ENCODE measurements at regions not wholly inside any gene's neighbourhood (a gene's known extent, or its start where the extent isn't known, plus 50 kb on each side); places are given as distances from the start of the nearest gene placed in this dataset.

GRCh38 chr10:53749439-53749838 is 976.9 kb upstream of the MBL2 start:
- no peak for ATAC-seq
- Mint-ChIP-seq H3K9me3 (peaks cover 0 to 10% of the 10 kb centered on the region in 2 donors), H3K4me3 (no peak overlapping the region), H3K4me1 (no peaks in the 10 kb centered on the region), H3K27ac (no peak overlapping the region), H3K27me3 (no peaks in the 10 kb centered on the region)
- no peak for DNase-seq

DNA sequence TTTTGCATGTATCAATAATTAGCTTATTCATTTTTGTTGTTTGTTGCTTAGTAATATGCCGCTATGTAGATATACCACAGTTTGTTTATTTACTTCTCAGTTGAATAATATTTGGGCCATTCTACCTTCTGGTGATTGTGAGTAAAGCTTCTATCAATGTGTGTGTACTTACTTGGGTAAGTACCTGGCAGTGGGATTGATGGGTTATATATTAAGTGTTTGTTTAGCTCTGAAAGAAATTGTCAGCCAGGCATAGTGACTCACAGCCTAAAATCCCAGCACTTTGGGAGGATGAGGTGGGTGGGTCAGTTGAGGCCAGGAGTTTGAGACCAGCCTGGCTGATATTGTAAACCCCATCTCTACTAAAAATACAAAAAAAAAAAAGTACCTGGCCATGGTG is 975.7 kb upstream of the MBL2 start:
- Mint-ChIP-seq H3K27ac (no peak overlapping the region), H3K4me3 (no peak overlapping the region), H3K4me1 (no peaks in the 10 kb centered on the region), H3K27me3 (no peaks in the 10 kb centered on the region), H3K9me3 (peaks cover 0 to 10% of the 10 kb centered on the region in 2 donors)
- DNase-seq: no peak
- no peak for ATAC-seq

DNA sequence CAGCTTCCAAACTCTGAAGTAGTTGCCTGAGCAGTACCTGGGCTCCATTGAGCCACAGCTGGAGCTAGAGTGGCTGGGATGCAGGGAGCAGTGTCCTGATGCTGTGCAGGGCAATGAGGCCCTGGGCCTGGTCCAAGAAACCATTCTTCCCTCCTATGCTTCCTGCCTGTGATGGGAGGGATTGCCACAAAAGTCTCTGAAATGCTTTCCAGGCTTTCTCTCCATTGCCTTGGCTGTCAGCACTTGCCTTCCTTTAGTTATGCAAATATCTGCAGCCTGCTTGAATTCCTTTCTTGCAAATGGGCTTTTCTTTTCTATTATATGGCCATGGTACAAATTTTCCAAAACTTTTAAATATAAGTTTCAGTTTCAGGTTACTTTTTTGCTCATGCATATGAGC is 972.2 kb upstream of the MBL2 start:
- ATAC-seq (no peak), DNase-seq (no peak)
- Mint-ChIP-seq H3K27me3 (no peaks in the 10 kb centered on the region), H3K27ac (no peak overlapping the region), H3K4me3 (no peak overlapping the region), H3K9me3 (peaks cover 0 to 10% of the 10 kb centered on the region in 2 donors), H3K4me1 (no peaks in the 10 kb centered on the region)

GRCh38 chr10:53744176-53744575 is 971.6 kb upstream of the MBL2 start:
- H3K27me3 Mint-ChIP-seq: no peaks in the 10 kb centered on the region

GRCh38 chr10:53737132-53737531 is 964.5 kb upstream of the MBL2 start:
- no peak for ATAC-seq
- H3K9me3 Mint-ChIP-seq: peaks cover 5 to 13% of the 10 kb centered on the region in 2 donors
- H3K27me3 Mint-ChIP-seq: no peaks in the 10 kb centered on the region
- DNase-seq: no peak
- H3K27ac Mint-ChIP-seq: no peak overlapping the region
- H3K4me3 Mint-ChIP-seq: no peak overlapping the region
- H3K4me1 Mint-ChIP-seq: no peaks in the 10 kb centered on the region

More at GRCh38 chr10:53744176-53744575, 971.6 kb upstream of the MBL2 start:
- ATAC-seq: no peak
- H3K9me3 Mint-ChIP-seq: peaks cover 0 to 10% of the 10 kb centered on the region in 2 donors
- no peak for DNase-seq
- no peak overlapping the region for H3K4me3 Mint-ChIP-seq
- no peaks in the 10 kb centered on the region for H3K4me1 Mint-ChIP-seq
- no peak overlapping the region for H3K27ac Mint-ChIP-seq

DNA sequence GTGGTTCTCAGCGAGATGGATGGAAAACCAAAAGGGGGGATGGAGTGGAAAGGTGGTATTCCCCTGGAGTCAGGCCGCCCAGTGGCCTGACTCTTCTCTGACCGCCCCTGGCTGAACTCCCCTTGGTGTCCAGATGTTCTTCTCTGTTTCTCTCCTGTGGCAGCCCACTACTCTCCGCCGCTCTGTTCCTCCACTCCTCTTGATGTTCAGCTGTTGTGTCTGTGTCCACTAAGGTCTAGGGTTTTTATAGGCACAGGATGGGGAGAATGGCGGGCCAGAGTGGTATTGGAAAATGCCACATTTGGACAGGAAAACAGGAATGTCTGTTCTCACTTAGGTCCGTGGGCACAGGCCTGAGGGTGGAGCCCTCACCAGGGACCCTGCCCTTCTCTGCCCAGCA is 954.3 kb upstream of the MBL2 start:
- H3K27ac Mint-ChIP-seq: no peak overlapping the region
- no peaks in the 10 kb centered on the region for H3K4me1 Mint-ChIP-seq

GRCh38 chr10:53724581-53724980 is 952.0 kb upstream of the MBL2 start:
- Mint-ChIP-seq H3K27ac (no peak overlapping the region), H3K9me3 (peaks cover 4 to 8% of the 10 kb centered on the region in 2 donors), H3K27me3 (no peaks in the 10 kb centered on the region), H3K4me1 (no peaks in the 10 kb centered on the region), H3K4me3 (no peak overlapping the region)
- ATAC-seq: no peak
- DNase-seq: no peak

More for the DNA sequence above, 954.3 kb upstream of the MBL2 start:
- Mint-ChIP-seq H3K4me3 (no peak overlapping the region), H3K27me3 (no peaks in the 10 kb centered on the region), H3K9me3 (peaks cover 8 to 10% of the 10 kb centered on the region in 2 donors)
- ATAC-seq (no peak), DNase-seq (no peak)

GRCh38 chr10:53719658-53720057 is 947.1 kb upstream of the MBL2 start:
- DNase-seq (no peak), ATAC-seq (no peak)
- no peak overlapping the region for H3K27ac Mint-ChIP-seq
- no peaks in the 10 kb centered on the region for H3K4me1 Mint-ChIP-seq
- no peak overlapping the region for H3K4me3 Mint-ChIP-seq
- peaks cover 0 to 4% of the 10 kb centered on the region in 2 donors for H3K9me3 Mint-ChIP-seq
- no peaks in the 10 kb centered on the region for H3K27me3 Mint-ChIP-seq

DNA sequence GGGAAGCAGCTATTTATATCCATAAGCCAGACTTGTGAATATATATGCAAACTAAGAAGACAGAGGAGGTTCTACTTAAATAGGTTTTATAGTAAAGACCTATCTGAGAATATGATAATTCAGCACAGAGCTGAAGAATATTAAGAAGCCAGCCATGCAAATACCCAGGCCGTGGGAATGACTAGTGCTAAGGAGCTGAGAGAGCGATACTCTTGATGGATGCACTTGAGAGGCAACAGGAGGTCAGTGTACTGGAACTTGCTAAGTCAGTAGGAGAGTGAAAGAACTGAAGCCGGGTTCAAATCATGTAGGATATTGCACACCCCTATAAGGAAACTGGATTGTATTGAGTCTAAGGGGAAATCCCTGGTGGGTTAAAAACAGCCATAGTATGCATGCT is 943.6 kb upstream of the MBL2 start:
- no peaks in the 10 kb centered on the region for H3K9me3 Mint-ChIP-seq
- H3K4me3 Mint-ChIP-seq: no peak overlapping the region
- DNase-seq (no peak), ATAC-seq (no peak)
- no peaks in the 10 kb centered on the region for H3K4me1 Mint-ChIP-seq
- H3K27ac Mint-ChIP-seq: no peak overlapping the region
- H3K27me3 Mint-ChIP-seq: no peaks in the 10 kb centered on the region

DNA sequence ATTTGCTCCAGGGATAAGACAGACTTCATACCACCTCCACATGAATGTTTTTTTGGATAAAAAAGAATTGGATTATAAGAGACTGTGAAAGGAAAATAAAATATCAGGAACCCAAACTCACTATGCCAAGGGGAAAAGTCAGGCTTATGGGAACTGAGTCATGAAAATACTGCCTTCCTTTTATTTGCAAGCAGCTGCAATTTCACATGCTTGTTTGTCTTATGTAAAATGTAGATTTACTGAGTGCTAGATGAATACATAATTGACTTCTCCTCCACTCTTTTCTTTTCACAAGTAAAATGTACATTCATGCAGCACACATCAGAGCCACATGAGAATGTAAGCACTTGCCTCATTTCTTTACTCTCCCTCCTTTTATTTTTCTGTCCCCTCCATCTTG is 940.8 kb upstream of the MBL2 start:
- H3K4me3 Mint-ChIP-seq: no peak overlapping the region
- ATAC-seq (no peak), DNase-seq (no peak)
- H3K9me3 Mint-ChIP-seq: peaks cover 6% of the 10 kb centered on the region in 2 donors
- no peaks in the 10 kb centered on the region for H3K27me3 Mint-ChIP-seq
- H3K4me1 Mint-ChIP-seq: no peaks in the 10 kb centered on the region
- no peak overlapping the region for H3K27ac Mint-ChIP-seq

DNA sequence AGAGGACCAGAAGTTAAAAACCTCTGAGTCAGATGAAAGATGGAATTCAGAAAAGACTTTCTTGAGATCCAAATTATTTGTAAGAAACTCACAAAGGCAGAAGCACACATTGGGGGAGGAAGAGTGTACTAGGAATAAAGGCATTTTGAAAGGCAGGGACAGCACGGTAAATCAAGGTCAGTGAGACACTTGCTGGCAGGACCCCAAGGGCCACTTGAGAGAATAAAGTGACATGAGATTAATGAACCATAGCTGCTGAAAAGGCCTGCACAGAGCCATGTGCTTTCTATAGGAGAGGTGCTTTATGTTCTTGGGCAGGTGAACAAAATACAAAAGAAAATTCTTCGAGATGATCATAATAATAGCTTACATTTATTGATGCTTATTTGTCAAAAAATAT is 929.9 kb upstream of the MBL2 start:
- no peaks in the 10 kb centered on the region for H3K27me3 Mint-ChIP-seq
- H3K27ac Mint-ChIP-seq: no peak overlapping the region
- H3K4me1 Mint-ChIP-seq: no peaks in the 10 kb centered on the region
- ATAC-seq: no peak
- H3K9me3 Mint-ChIP-seq: peaks cover 8 to 13% of the 10 kb centered on the region in 2 donors
- no peak for DNase-seq
- H3K4me3 Mint-ChIP-seq: no peak overlapping the region

- DNase-seq: no peak
- H3K4me3 Mint-ChIP-seq: no peak overlapping the region
- ATAC-seq: no peak
- no peak overlapping the region for H3K27ac Mint-ChIP-seq
- no peaks in the 10 kb centered on the region for H3K4me1 Mint-ChIP-seq
- H3K27me3 Mint-ChIP-seq: no peaks in the 10 kb centered on the region
- H3K9me3 Mint-ChIP-seq: peaks cover 7 to 8% of the 10 kb centered on the region in 2 donors
Measured at GRCh38 chr10:53701213-53701612, 928.6 kb upstream of the MBL2 start.

DNA sequence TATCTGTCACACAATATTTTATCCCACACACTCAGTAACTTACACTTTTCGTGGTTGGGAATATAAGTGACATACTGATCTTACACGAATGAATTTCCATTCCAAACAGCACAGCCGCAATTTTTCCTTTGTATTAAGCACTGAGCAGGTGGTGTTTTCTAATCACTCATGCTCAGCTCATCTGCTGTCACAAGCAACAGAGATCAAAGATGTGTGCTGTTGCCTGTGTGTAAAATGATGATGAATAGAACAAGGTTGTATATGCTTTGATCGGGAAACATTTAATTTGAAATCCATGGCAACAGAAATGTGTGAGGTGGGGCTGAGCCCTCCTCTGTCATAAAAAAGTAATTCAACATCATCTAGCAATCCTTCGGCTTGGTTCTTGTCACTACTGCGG is 927.7 kb upstream of the MBL2 start:
- Mint-ChIP-seq H3K9me3 (peaks cover 7 to 8% of the 10 kb centered on the region in 2 donors), H3K27me3 (no peaks in the 10 kb centered on the region), H3K27ac (no peak overlapping the region), H3K4me3 (no peak overlapping the region), H3K4me1 (no peaks in the 10 kb centered on the region)
- DNase-seq (no peak), ATAC-seq (no peak)

- ATAC-seq: no peak
- Mint-ChIP-seq H3K4me3 (no peak overlapping the region), H3K4me1 (no peaks in the 10 kb centered on the region), H3K9me3 (peaks cover 7 to 8% of the 10 kb centered on the region in 2 donors), H3K27ac (no peak overlapping the region), H3K27me3 (no peaks in the 10 kb centered on the region)
- no peak for DNase-seq
Measured at GRCh38 chr10:53699684-53700083, 927.1 kb upstream of the MBL2 start.

DNA sequence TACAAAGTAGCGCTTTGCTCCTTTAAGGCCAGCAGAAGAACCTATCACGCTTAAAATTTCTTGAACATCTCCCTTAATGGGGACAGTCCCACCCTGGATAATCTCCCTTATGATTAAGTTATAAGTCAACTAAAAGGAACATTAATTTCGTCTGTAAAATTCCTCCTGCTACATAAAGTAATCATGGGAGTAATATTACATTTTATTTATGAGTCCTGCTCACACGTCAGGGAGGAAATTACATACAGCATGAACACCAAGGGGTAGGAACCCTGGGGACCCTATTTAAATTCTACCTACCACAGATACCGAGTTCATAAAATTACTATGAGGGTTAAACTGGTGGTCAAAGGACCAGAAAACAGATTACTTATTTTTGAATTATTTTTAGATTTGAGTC is 926.6 kb upstream of the MBL2 start:
- H3K9me3 Mint-ChIP-seq: peaks cover 7 to 8% of the 10 kb centered on the region in 2 donors

DNA sequence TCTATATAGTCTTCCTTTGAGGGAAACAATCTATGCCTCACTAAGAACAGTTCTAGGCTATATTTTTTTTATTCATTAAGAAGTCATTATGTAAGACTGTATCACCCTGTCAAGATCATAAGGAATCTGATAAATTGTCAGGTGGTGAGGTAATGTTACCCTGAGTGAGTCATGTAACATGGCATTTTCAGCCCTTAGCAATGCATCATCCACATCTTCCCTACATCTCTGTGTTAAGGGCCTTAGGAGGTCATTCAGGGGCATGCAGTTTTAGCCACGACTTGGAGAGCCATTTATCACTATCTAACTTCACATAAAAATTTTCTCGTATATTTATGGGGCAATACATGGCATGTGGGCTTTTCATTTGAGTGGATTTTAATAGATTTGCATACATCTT is 924.5 kb upstream of the MBL2 start:
- no peak for DNase-seq
- H3K27ac Mint-ChIP-seq: no peak overlapping the region
- H3K9me3 Mint-ChIP-seq: peaks cover 7 to 8% of the 10 kb centered on the region in 2 donors
- no peak overlapping the region for H3K4me3 Mint-ChIP-seq
- no peaks in the 10 kb centered on the region for H3K4me1 Mint-ChIP-seq
- H3K27me3 Mint-ChIP-seq: no peaks in the 10 kb centered on the region
- ATAC-seq: no peak

More for the DNA sequence above, 926.6 kb upstream of the MBL2 start:
- no peak for DNase-seq
- no peak for ATAC-seq
- Mint-ChIP-seq H3K27ac (no peak overlapping the region), H3K4me1 (no peaks in the 10 kb centered on the region), H3K4me3 (no peak overlapping the region), H3K27me3 (no peaks in the 10 kb centered on the region)

GRCh38 chr10:53690524-53691240 is 918.1 kb upstream of the MBL2 start:
- H3K4me1 Mint-ChIP-seq: no peaks in the 10 kb centered on the region
- no peak for DNase-seq
- H3K27me3 Mint-ChIP-seq: no peaks in the 10 kb centered on the region
- ATAC-seq: no peak
- peaks cover 0 to 5% of the 10 kb centered on the region in 2 donors for H3K9me3 Mint-ChIP-seq
- H3K4me3 Mint-ChIP-seq: no peak overlapping the region
- H3K27ac Mint-ChIP-seq: no peak overlapping the region

All from stimulated activated naive CD8-positive, alpha-beta T cell treated with anti-CD3 and anti-CD28 coated beads, Interleukin-15, amount 100 ng/mL, for 72 hours (primary cell).